Posterior vena cava (tissue), 2 donors: ENCODE measurements at regions not wholly inside any gene's neighbourhood (a gene's known extent, or its start where the extent isn't known, plus 50 kb on each side); places are given as distances from the start of the nearest gene placed in this dataset.

Source experiments
- DNase-seq: peaks from one replicate; pipeline ENCODE4 v3.0.0-alpha.2; 2020; ENCODE audit warnings: low spot score
- intact Hi-C, 2 donors: fragments of 100-400 bp; cut with DNase I; formaldehyde crosslinking; loops; one replicate each; pipeline versions ENCODE4 v1.14.1 to v1.14.2; 2022 to 2023
- donor health status: DM: yes; HTN: yes; CAD: no.
- donor health status: DM: yes; HTN: yes; CAD: no.

- intact Hi-C loops = no loop called here
- no peak for DNase-seq
Measured at GRCh38 chr15:77759896-77760592, 127.3 kb upstream of the LINGO1 start.

- no peak for DNase-seq
- intact Hi-C loops = no loop called here
Measured at GRCh38 chr15:77753939-77754338, 121.2 kb upstream of the LINGO1 start.

GRCh38 chr15:77753281-77753873 lies 120.7 kb upstream of the LINGO1 start:
- DNase-seq = no peak
- intact Hi-C loops = no loop called here

GRCh38 chr15:77749998-77750540 lies 117.4 kb upstream of the LINGO1 start:
- DNase-seq = no peak
- intact Hi-C loops = no loop called here

GRCh38 chr15:77749236-77749997 lies 116.7 kb upstream of the LINGO1 start:
- intact Hi-C loops = no loop called here
- no peak for DNase-seq

- intact Hi-C loops = no loop called here
- DNase-seq = no peak
Measured at GRCh38 chr15:77748078-77749064, 115.7 kb upstream of the LINGO1 start.

GRCh38 chr15:77747175-77748077 lies 114.7 kb upstream of the LINGO1 start:
- no peak for DNase-seq
- intact Hi-C loops = no loop called here

GRCh38 chr15:77746254-77747174 lies 113.8 kb upstream of the LINGO1 start:
- intact Hi-C loops = no loop called here
- DNase-seq = no peak

- no peak for DNase-seq
- intact Hi-C loops = no loop called here
Measured at GRCh38 chr15:77744398-77744797, 111.7 kb upstream of the LINGO1 start.

GRCh38 chr15:77742570-77742969 lies 109.9 kb upstream of the LINGO1 start:
- intact Hi-C loops = no loop called here
- DNase-seq = no peak

GRCh38 chr15:77742127-77742526 lies 109.4 kb upstream of the LINGO1 start:
- intact Hi-C loops = no loop called here
- DNase-seq = no peak

GRCh38 chr15:77741106-77741505 lies 108.4 kb upstream of the LINGO1 start:
- intact Hi-C loops = no loop called here
- DNase-seq = no peak

- DNase-seq = no peak
- intact Hi-C loops = no loop called here
Measured at GRCh38 chr15:77739591-77740378, 107.1 kb upstream of the LINGO1 start.

- intact Hi-C loops = no loop called here
- DNase-seq = no peak
Measured at GRCh38 chr15:77738441-77739302, 106.0 kb upstream of the LINGO1 start.

- intact Hi-C loops = no loop called here
- DNase-seq = no peak
Measured at GRCh38 chr15:77738038-77738370, 105.3 kb upstream of the LINGO1 start.
